DLD1 (cell line): ENCODE measurements at regions not wholly inside any gene's neighbourhood (a gene's known extent, or its start where the extent isn't known, plus 50 kb on each side); places are given as distances from the start of the nearest gene placed in this dataset.
"Not testable (repeated sequence)": the region's sequence is repeated elsewhere in the genome, so short reads cannot be mapped to it uniquely, and the experiment has no call there.

Source experiments
- in situ Hi-C: cut with HindIII; loops from 2 replicates; pipeline ENCODE4 v1.10.0; 2017; ENCODE audit warnings: low sequenced_read_pairs

- in situ Hi-C loops = loop anchor here (10.0 kb wide), 1 partner anchor 246 kb away; no protein-coding TSS in a partner anchor
These were observed 50.8 kb upstream of the BOD1L1 start for GRCh38 chr4:13678186-13678924.

- in situ Hi-C loops = no loop called here
These were observed 54.0 kb upstream of the BOD1L1 start for GRCh38 chr4:13681570-13681969.

- in situ Hi-C loops = no loop called here
These were observed 66.7 kb upstream of the BOD1L1 start for GRCh38 chr4:13694256-13694655.

- in situ Hi-C loops = no loop called here
These were observed 70.8 kb upstream of the BOD1L1 start for GRCh38 chr4:13698296-13698695.

- in situ Hi-C loops = no loop called here
These were observed 72.7 kb upstream of the BOD1L1 start for GRCh38 chr4:13700021-13700857.

- in situ Hi-C loops = not testable (repeated sequence)
These were observed 73.3 kb upstream of the BOD1L1 start for GRCh38 chr4:13700858-13701140.

- in situ Hi-C loops = no loop called here
These were observed 74.5 kb upstream of the BOD1L1 start for GRCh38 chr4:13701937-13702446.

- in situ Hi-C loops = no loop called here
These were observed 75.6 kb upstream of the BOD1L1 start for GRCh38 chr4:13703096-13703495.

GRCh38 chr4:13704035-13704434 is 76.5 kb upstream of the BOD1L1 start:
- in situ Hi-C loops = no loop called here

GRCh38 chr4:13704761-13705160 is 77.2 kb upstream of the BOD1L1 start:
- in situ Hi-C loops = no loop called here

GRCh38 chr4:13705521-13706041 is 78.1 kb upstream of the BOD1L1 start:
- in situ Hi-C loops = no loop called here

GRCh38 chr4:13706120-13706519 is 78.6 kb upstream of the BOD1L1 start:
- in situ Hi-C loops = no loop called here

GRCh38 chr4:13706716-13707115 is 79.2 kb upstream of the BOD1L1 start:
- in situ Hi-C loops = no loop called here

GRCh38 chr4:13710246-13710885 is 82.8 kb upstream of the BOD1L1 start:
- in situ Hi-C loops = no loop called here

- in situ Hi-C loops = no loop called here
These were observed 83.8 kb upstream of the BOD1L1 start for GRCh38 chr4:13711233-13711785.

GRCh38 chr4:13721894-13722293 is 94.4 kb upstream of the BOD1L1 start:
- in situ Hi-C loops = no loop called here

GRCh38 chr4:13722649-13723048 is 95.1 kb upstream of the BOD1L1 start:
- in situ Hi-C loops = no loop called here

GRCh38 chr4:13728761-13729160 is 101.2 kb upstream of the BOD1L1 start:
- in situ Hi-C loops = no loop called here

- in situ Hi-C loops = no loop called here
These were observed 103.5 kb upstream of the BOD1L1 start for GRCh38 chr4:13731019-13731418.

- in situ Hi-C loops = no loop called here
These were observed 106.3 kb upstream of the BOD1L1 start for GRCh38 chr4:13733817-13734216.

- in situ Hi-C loops = no loop called here
These were observed 123.1 kb upstream of the BOD1L1 start for GRCh38 chr4:13750594-13750993.
